ENCODE measurements at regions not wholly inside any gene's neighbourhood (a gene's known extent, or its start where the extent isn't known, plus 50 kb on each side); places are given as distances from the start of the nearest gene placed in this dataset.

- 57 to 74% methylated on average over 3 of the region's 3 CpGs for WGBS, 2 donors
- DNase-seq (ENCODE audit: low spot score in 2 of 2): no peak
- intact Hi-C loops (cut with DNase I; ENCODE audit: low total_unique reads): no loop called here
These were observed 399.2 kb downstream of the NLGN4X start for GRCh38 chrX:5829469-5829868.

GRCh38 chrX:5829060-5829459 lies 399.6 kb downstream of the NLGN4X start:
- WGBS, 2 donors: 50 to 74% methylated on average over 6 of the region's 6 CpGs
- TF ChIP-seq POLR2A (IDR thresholded peaks at IDR 0.05) (no peak), CTCF (IDR thresholded peaks at IDR 0.05) (no peak)
- H3K4me3 ChIP-seq (ENCODE audit: low read depth, poor library complexity, severe bottlenecking): no peak overlapping the region
- intact Hi-C loops (cut with DNase I; ENCODE audit: low total_unique reads): no loop called here
- no peak for DNase-seq (ENCODE audit: low spot score in 2 of 2)

More at GRCh38 chrX:5829469-5829868, 399.2 kb downstream of the NLGN4X start:
- H3K4me3 ChIP-seq (ENCODE audit: low read depth, poor library complexity, severe bottlenecking): no peak overlapping the region
- no peak for TF ChIP-seq POLR2A (IDR thresholded peaks at IDR 0.05)

GRCh38 chrX:5823903-5824302 lies 404.8 kb downstream of the NLGN4X start:
- no peak for DNase-seq (ENCODE audit: low spot score in 2 of 2)
- 30 to 41% methylated on average over 6 of the region's 6 CpGs for WGBS, 2 donors
- H3K4me3 ChIP-seq (ENCODE audit: low read depth, poor library complexity, severe bottlenecking): no peak overlapping the region
- intact Hi-C loops (cut with DNase I; ENCODE audit: low total_unique reads): no loop called here
- TF ChIP-seq CTCF (IDR thresholded peaks at IDR 0.05) (no peak), POLR2A (IDR thresholded peaks at IDR 0.05) (no peak)

GRCh38 chrX:5810636-5811035 lies 418.0 kb downstream of the NLGN4X start:
- H3K4me3 ChIP-seq (ENCODE audit: low read depth, poor library complexity, severe bottlenecking): no peak overlapping the region
- TF ChIP-seq CTCF (IDR thresholded peaks at IDR 0.05) (no peak), POLR2A (IDR thresholded peaks at IDR 0.05) (no peak)
- 62 to 65% methylated on average over 8 of the region's 8 CpGs for WGBS, 2 donors
- DNase-seq (ENCODE audit: low spot score in 2 of 2): no peak
- intact Hi-C loops (cut with DNase I; ENCODE audit: low total_unique reads): no loop called here

- no peak for TF ChIP-seq POLR2A (IDR thresholded peaks at IDR 0.05)
- no peak for TF ChIP-seq CTCF (IDR thresholded peaks at IDR 0.05)
- intact Hi-C loops (cut with DNase I; ENCODE audit: low total_unique reads): no loop called here
- DNase-seq (ENCODE audit: low spot score in 2 of 2): no peak
- no peak overlapping the region for H3K4me3 ChIP-seq (ENCODE audit: low read depth, poor library complexity, severe bottlenecking)
- WGBS, 2 donors: 73 to 76% methylated on average over 2 of the region's 2 CpGs
These were observed 421.5 kb downstream of the NLGN4X start for GRCh38 chrX:5807181-5807580.

GRCh38 chrX:5802391-5802790 lies 426.3 kb downstream of the NLGN4X start:
- intact Hi-C loops (cut with DNase I; ENCODE audit: low total_unique reads): no loop called here
- H3K4me3 ChIP-seq (ENCODE audit: low read depth, poor library complexity, severe bottlenecking): no peak overlapping the region
- no peak for DNase-seq (ENCODE audit: low spot score in 2 of 2)
- 38 to 40% methylated on average over 1 of the region's 1 CpG for WGBS, 2 donors
- TF ChIP-seq CTCF (IDR thresholded peaks at IDR 0.05) (no peak), POLR2A (IDR thresholded peaks at IDR 0.05) (no peak)

Data from lower leg skin (tissue), 4 donors.